ENCODE measurements at regions not wholly inside any gene's neighbourhood (a gene's known extent, or its start where the extent isn't known, plus 50 kb on each side); places are given as distances from the start of the nearest gene placed in this dataset.

DNA sequence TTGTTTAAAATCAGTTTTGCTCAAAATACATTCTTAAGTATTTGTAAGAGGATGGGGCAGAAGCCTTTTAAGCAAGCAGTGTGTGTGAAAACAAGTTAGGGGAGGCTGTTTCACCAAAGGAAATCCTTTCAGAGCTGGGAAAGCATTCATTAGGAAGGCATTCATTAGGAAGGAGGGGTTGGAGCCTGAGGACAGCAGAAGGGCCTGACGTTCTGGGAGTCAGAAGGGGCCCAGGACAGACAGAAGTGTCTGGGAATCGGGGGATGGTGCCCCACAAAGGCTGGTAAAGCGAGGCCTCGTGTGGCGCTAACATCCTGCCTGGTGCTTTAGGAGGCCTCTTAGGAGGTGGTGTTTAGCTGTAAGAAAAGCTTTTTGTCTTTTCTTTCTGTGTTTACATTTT, 80.6 kb upstream of the NXT1 start:
- Histone ChIP-seq H3K27ac (peak overlapping the region in 1 of 2 donors; percentile 60), H3K4me3 (no peak overlapping the region)
- TF ChIP-seq, protein P1, sequence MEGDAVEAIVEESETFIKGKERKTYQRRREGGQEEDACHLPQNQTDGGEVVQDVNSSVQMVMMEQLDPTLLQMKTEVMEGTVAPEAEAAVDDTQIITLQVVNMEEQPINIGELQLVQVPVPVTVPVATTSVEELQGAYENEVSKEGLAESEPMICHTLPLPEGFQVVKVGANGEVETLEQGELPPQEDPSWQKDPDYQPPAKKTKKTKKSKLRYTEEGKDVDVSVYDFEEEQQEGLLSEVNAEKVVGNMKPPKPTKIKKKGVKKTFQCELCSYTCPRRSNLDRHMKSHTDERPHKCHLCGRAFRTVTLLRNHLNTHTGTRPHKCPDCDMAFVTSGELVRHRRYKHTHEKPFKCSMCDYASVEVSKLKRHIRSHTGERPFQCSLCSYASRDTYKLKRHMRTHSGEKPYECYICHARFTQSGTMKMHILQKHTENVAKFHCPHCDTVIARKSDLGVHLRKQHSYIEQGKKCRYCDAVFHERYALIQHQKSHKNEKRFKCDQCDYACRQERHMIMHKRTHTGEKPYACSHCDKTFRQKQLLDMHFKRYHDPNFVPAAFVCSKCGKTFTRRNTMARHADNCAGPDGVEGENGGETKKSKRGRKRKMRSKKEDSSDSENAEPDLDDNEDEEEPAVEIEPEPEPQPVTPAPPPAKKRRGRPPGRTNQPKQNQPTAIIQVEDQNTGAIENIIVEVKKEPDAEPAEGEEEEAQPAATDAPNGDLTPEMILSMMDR (IDR thresholded peaks at IDR 0.05) = no peak
- peak; percentile 35 for DNase-seq (ENCODE audit: low spot score)

DNA sequence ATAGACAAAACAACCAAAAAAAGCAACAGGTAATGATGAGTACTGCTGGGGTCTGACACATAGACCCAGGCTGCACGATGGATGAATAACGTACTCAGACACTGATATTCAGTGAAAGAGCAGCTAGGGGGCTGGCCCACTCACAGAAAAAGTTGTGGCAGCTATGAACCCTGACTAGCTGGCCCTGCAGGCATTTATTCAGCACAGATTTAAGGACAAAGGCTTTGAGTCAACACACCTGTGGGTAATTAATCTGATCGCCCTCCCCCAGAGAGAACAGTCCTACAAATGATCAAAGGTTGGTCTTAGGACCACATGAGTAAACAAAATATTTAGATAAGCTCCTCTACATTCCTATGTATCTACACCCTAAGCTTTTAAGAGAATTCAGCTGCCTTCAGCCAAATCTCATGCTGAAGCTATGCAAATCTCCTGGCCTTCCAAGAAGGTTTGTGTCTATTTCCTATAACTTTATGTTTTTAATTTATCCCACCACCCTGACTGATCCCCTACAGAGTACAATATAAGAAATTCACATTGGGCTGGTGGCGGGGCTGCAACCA, 81.7 kb upstream of the NXT1 start:
- peak overlapping the region in 1 of 2 donors; percentile 60 for H3K27ac ChIP-seq
- H3K4me3 ChIP-seq = no peak overlapping the region
- peak; percentile 36 for DNase-seq (ENCODE audit: low spot score)
- TF ChIP-seq, protein P1 (IDR thresholded peaks at IDR 0.05) = no peak

DNA sequence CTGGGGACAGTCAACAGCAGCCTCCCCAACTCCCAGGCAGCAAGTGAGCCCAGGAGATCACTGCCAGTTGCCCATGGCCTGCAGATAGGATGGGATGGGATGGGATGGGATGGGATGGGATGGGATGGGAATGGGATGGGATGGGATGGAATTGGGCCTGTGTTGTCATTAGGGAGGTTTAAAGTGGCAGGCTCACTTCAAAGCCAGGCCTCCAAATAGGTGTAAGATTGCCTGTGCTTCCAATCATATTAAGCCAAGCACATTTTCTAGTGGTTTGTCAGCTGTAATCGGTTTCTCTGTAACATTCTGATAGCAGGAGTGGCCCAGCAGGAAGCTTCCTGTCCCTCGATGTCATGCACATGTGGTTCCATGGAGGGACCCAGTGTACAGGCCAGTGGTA, 82.7 kb upstream of the NXT1 start:
- no peak overlapping the region for H3K27ac ChIP-seq
- DNase-seq (ENCODE audit: low spot score) = peak; percentile 12
- TF ChIP-seq, protein P1 (IDR thresholded peaks at IDR 0.05) = no peak
- no peak overlapping the region for H3K4me3 ChIP-seq

DNA sequence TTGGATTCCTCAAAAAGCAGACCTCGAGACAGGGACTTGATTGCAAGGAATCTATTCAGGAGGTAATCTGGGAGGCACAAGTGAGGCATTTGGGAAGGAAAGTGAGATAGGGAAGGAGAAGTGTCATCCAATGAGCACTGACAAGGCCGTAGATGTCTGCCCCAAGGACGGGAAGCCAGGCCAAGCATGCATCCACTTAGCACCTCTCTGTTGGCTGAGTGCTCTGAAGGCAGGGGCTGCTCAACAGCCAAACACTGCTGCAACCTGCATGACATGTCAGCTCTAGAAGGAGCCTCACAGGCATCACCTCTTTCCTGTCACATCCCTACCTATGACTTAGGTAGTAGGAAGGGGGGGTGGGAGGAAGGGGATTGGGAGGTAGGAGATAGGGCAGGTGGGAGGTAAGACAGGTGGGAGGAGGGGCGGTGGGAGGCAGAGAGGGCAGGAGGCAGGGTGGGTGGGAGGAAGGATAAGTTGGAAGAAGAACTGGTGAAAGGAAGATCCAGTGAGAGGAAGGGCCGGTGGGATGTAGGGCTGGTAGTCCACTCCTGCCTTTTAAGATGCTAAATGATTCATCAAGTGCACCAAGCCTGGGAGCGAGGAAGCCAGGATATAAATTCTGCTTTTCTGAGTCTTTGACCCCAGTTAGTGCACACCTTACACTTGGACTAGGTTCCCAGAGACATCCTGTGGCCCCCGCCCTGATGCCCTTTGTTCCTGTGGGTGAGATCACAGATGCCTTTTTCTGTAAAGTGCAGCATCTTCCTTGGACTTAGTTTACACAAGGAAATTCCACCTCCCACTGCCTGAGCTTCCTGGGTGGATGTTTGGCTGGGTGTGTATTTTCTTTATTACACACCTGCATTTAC, 83.8 kb upstream of the NXT1 start:
- TF ChIP-seq, protein P1 (IDR thresholded peaks at IDR 0.05) = no peak
- peak; percentile 46 for DNase-seq (ENCODE audit: low spot score)
- no peak overlapping the region for H3K27ac ChIP-seq
- no peak overlapping the region for H3K4me3 ChIP-seq

DNA sequence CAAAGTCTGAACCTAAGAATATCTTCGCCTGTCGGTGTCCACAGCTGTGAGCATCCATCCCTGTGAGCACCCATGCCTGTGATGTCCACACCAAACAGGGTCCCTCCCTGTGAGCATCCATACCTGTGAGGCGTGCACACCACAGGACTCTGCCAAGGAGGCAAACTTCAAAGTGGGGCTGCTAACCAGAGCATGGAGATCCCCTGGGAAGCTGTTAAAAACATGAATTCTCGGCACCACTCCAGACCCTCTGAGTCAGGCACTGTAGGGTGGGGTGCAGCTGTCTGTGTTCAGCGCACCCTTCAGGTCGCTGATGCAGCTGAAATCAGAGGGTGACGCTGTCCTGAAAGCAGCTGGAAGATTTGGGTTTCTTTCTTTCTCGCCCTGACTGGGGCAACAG, 85.4 kb upstream of the NXT1 start:
- H3K4me3 ChIP-seq = no peak overlapping the region
- TF ChIP-seq, protein P1 (IDR thresholded peaks at IDR 0.05) = no peak
- peak; percentile 64 for DNase-seq (ENCODE audit: low spot score)
- H3K27ac ChIP-seq = no peak overlapping the region

DNA sequence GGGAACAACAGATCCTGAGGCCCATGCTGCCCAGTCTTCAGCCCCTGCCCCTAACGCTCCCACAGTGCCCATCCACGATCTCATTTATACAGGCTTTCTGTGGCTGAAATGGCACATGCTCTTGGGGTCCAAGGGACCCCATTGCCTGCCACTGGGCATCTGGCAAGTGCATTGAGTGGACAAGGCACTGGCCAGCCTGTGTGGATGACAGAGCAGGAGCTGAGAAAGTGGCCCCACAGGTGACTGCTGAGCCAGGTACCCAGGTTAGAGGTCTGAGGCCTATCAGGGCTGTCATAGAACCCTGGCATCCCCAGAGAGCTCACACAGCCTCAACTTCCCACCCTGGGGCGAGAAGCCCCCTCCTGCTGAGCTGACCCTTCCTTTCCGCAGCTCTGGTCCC, 86.0 kb upstream of the NXT1 start:
- Histone ChIP-seq H3K27ac (no peak overlapping the region), H3K4me3 (no peak overlapping the region)
- TF ChIP-seq, protein P1 (IDR thresholded peaks at IDR 0.05) = no peak

More for the DNA sequence above, 86.0 kb upstream of the NXT1 start:
- peak; percentile 41 for DNase-seq (ENCODE audit: low spot score)

Measured in coronary artery (tissue), 2 donors.